Suppressor macrophage (primary cell): ENCODE measurements at regions not wholly inside any gene's neighbourhood (a gene's known extent, or its start where the extent isn't known, plus 50 kb on each side); places are given as distances from the start of the nearest gene placed in this dataset.
"Not testable (repeated sequence)": the region's sequence is repeated elsewhere in the genome, so short reads cannot be mapped to it uniquely, and the experiment has no call there.

Source experiments
- DNase-seq, 4 experiments: peaks; one replicate each; pipeline ENCODE4 v3.0.0-alpha.2; 2020 to 2022

- no peak for DNase-seq
Observed at GRCh38 chr2:175601969-175602368, 400.1 kb downstream of the LNPK start.

GRCh38 chr2:175599966-175600831 lies 401.9 kb downstream of the LNPK start:
- no peak for DNase-seq

GRCh38 chr2:175597286-175597685 lies 404.8 kb downstream of the LNPK start:
- DNase-seq = no peak

GRCh38 chr2:175595139-175595538 lies 406.9 kb downstream of the LNPK start:
- no peak for DNase-seq

- not testable (repeated sequence) for DNase-seq
Observed at GRCh38 chr2:175593686-175594525, 408.2 kb downstream of the LNPK start.

- DNase-seq = not testable (repeated sequence)
Observed at GRCh38 chr2:175588213-175588612, 406.7 kb upstream of the ATP5MC3 start.

GRCh38 chr2:175585496-175585895 lies 404.0 kb upstream of the ATP5MC3 start:
- no peak for DNase-seq

GRCh38 chr2:175580652-175581051 lies 399.1 kb upstream of the ATP5MC3 start:
- peak; percentile 12 to 64 (median 34) for DNase-seq

- peak; percentile 18 to 81 (median 52) for DNase-seq
Observed at GRCh38 chr2:175579646-175580045, 398.1 kb upstream of the ATP5MC3 start.

GRCh38 chr2:175577368-175577970 lies 396.0 kb upstream of the ATP5MC3 start:
- peak in 1 of 4 experiments; percentile 6 for DNase-seq

- no peak for DNase-seq
Observed at GRCh38 chr2:175576875-175577274, 395.4 kb upstream of the ATP5MC3 start.

- DNase-seq = no peak
Observed at GRCh38 chr2:175576270-175576669, 394.8 kb upstream of the ATP5MC3 start.

GRCh38 chr2:175575346-175576258 lies 394.1 kb upstream of the ATP5MC3 start:
- peak in 3 of 4 experiments; percentile 7 to 8 (median 8) for DNase-seq

- no peak for DNase-seq
Observed at GRCh38 chr2:175574069-175574468, 392.6 kb upstream of the ATP5MC3 start.

- DNase-seq = no peak
Observed at GRCh38 chr2:175571078-175571653, 389.7 kb upstream of the ATP5MC3 start.

- DNase-seq = no peak
Observed at GRCh38 chr2:175568109-175568730, 386.7 kb upstream of the ATP5MC3 start.

GRCh38 chr2:175567435-175568061 lies 386.0 kb upstream of the ATP5MC3 start:
- no peak for DNase-seq

GRCh38 chr2:175560521-175561169 lies 379.1 kb upstream of the ATP5MC3 start:
- DNase-seq = no peak

- no peak for DNase-seq
Observed at GRCh38 chr2:175559613-175560012, 378.1 kb upstream of the ATP5MC3 start.

GRCh38 chr2:175557810-175558377 lies 376.4 kb upstream of the ATP5MC3 start:
- DNase-seq = peak in 1 of 4 experiments; percentile 7
